Colonic mucosa (tissue), 4 donors: ENCODE measurements at regions not wholly inside any gene's neighbourhood (a gene's known extent, or its start where the extent isn't known, plus 50 kb on each side); places are given as distances from the start of the nearest gene placed in this dataset.
"Not testable (repeated sequence)": the region's sequence is repeated elsewhere in the genome, so short reads cannot be mapped to it uniquely, and the experiment has no call there.

ENCODE experiments used
- DNase-seq: peaks from one replicate; pipeline ENCODE4 v3.0.0-alpha.2; 2020
- H3K27ac ChIP-seq: fragments of 200-600 bp; one replicate; pipeline ENCODE4 v1.8.0; 2021
- H3K27me3 ChIP-seq: fragments of 200-600 bp; one replicate; pipeline ENCODE4 v1.8.0; 2021
- H3K36me3 ChIP-seq: fragments of 200-600 bp; one replicate; pipeline ENCODE4 v1.8.0; 2021
- H3K4me1 ChIP-seq: fragments of 200-600 bp; one replicate; pipeline ENCODE4 v1.8.0; 2021; ENCODE audit warnings: mild to moderate bottlenecking
- H3K4me3 ChIP-seq: fragments of 200-600 bp; one replicate; pipeline ENCODE4 v1.8.0; 2021
- H3K9ac ChIP-seq, 2 donors: one replicate each; pipeline ENCODE4 v1.7.0; 2013; ENCODE audit warnings: control low read depth in 2 of 2, low read depth in 2 of 2, low read length in 2 of 2
- H3K9me3 ChIP-seq: fragments of 200-600 bp; one replicate; pipeline ENCODE4 v1.8.0; 2021
- CTCF ChIP-seq: fragments of 200-600 bp; IDR thresholded peaks from one replicate; pipeline ENCODE4 v1.8.0; 2022; ENCODE audit warnings: antibody characterized with exemption, mild to moderate bottlenecking
- intact Hi-C: fragments of 100-400 bp; cut with DNase I; formaldehyde crosslinking; loops from one replicate; pipeline ENCODE4 v1.14.1; 2022
- donor health status: healthy.
- donor health status: DM: no; HTN: no; CAD: no.
- donor health status: DM: no; HTN: no; CAD: no.

- H3K4me3 ChIP-seq, DNase-seq, intact Hi-C loops, H3K27ac ChIP-seq, H3K9ac ChIP-seq, H3K36me3 ChIP-seq, H3K9me3 ChIP-seq, H3K27me3 ChIP-seq, H3K4me1 ChIP-seq: not testable (repeated sequence)
Observed at GRCh38 chrX:140633105-140633504, 76.5 kb upstream of the LINC00632 start.

GRCh38 chrX:140608111-140608510 is 101.4 kb upstream of the LINC00632 start:
- no peaks in the 10 kb centered on the region for H3K4me1 ChIP-seq
- H3K27me3 ChIP-seq, result no peaks in the 10 kb centered on the region
- intact Hi-C loops, result no loop called here
- no peaks in the 10 kb centered on the region for H3K9me3 ChIP-seq
- no peak for DNase-seq
- no peak overlapping the region for H3K4me3 ChIP-seq
- TF ChIP-seq CTCF, result no peak
- H3K9ac ChIP-seq, result no peak overlapping the region
- H3K27ac ChIP-seq, result no peak overlapping the region
- H3K36me3 ChIP-seq, result no peaks in the 10 kb centered on the region

- Histone ChIP-seq H3K9me3 (no peaks in the 10 kb centered on the region), H3K9ac (no peak overlapping the region), H3K4me3 (no peak overlapping the region), H3K4me1 (no peaks in the 10 kb centered on the region), H3K27me3 (no peaks in the 10 kb centered on the region), H3K36me3 (no peaks in the 10 kb centered on the region), H3K27ac (no peak overlapping the region)
- no peak for DNase-seq
- intact Hi-C loops, result no loop called here
- TF ChIP-seq CTCF, result no peak
Observed at GRCh38 chrX:140602140-140602539, 97.3 kb upstream of the SOX3 start.

- Histone ChIP-seq H3K9ac (no peak overlapping the region), H3K36me3 (no peaks in the 10 kb centered on the region), H3K27me3 (no peaks in the 10 kb centered on the region), H3K4me1 (no peaks in the 10 kb centered on the region), H3K4me3 (no peak overlapping the region), H3K9me3 (no peaks in the 10 kb centered on the region), H3K27ac (no peak overlapping the region)
- no peak for DNase-seq
- intact Hi-C loops, result no loop called here
- no peak for TF ChIP-seq CTCF
Observed at GRCh38 chrX:140599851-140600250, 95.0 kb upstream of the SOX3 start.

GRCh38 chrX:140589657-140590056 is 84.8 kb upstream of the SOX3 start:
- H3K27me3 ChIP-seq, result no peaks in the 10 kb centered on the region
- H3K9ac ChIP-seq, result no peak overlapping the region
- no peak overlapping the region for H3K27ac ChIP-seq
- no peaks in the 10 kb centered on the region for H3K9me3 ChIP-seq
- no peak for DNase-seq
- intact Hi-C loops, result no loop called here
- H3K36me3 ChIP-seq, result no peaks in the 10 kb centered on the region
- no peak overlapping the region for H3K4me3 ChIP-seq
- no peak for TF ChIP-seq CTCF
- no peaks in the 10 kb centered on the region for H3K4me1 ChIP-seq

- H3K4me3 ChIP-seq, result no peak overlapping the region
- DNase-seq, result no peak
- H3K9me3 ChIP-seq, result no peaks in the 10 kb centered on the region
- no peak overlapping the region for H3K27ac ChIP-seq
- H3K36me3 ChIP-seq, result no peaks in the 10 kb centered on the region
- no peaks in the 10 kb centered on the region for H3K27me3 ChIP-seq
- no peak for TF ChIP-seq CTCF
- H3K4me1 ChIP-seq, result no peaks in the 10 kb centered on the region
- H3K9ac ChIP-seq, result no peak overlapping the region
- intact Hi-C loops, result no loop called here
Observed at GRCh38 chrX:140586951-140587350, 82.1 kb upstream of the SOX3 start.
